A673 (cell line): ENCODE measurements at regions not wholly inside any gene's neighbourhood (a gene's known extent, or its start where the extent isn't known, plus 50 kb on each side); places are given as distances from the start of the nearest gene placed in this dataset.

Experiments used
- CTCF ChIP-seq: fragments of 300-800, 200-600 bp; sonication (generic); conservative IDR thresholded peaks from 2 replicates; pipeline ENCODE4 v1.5.1; 2017; ENCODE audit warnings: low read depth, mild to moderate bottlenecking, antibody characterized with exemption, low read length, moderate library complexity, mixed read lengths
- EZH2 ChIP-seq: fragments of 200-600 bp; sonication (generic); IDR thresholded peaks from 2 replicates; pipeline ENCODE4 v1.6.1; 2017; ENCODE audit warnings: borderline replicate concordance, low read depth, mild to moderate bottlenecking, mixed read lengths, antibody characterized with exemption, low read length; ENCODE audit not compliant: poor library complexity, severe bottlenecking

- no peak for TF ChIP-seq CTCF
- TF ChIP-seq EZH2 = no peak
Observed at GRCh38 chr13:39251340-39251739, 213.1 kb downstream of the NHLRC3 start.
